ENCODE measurements at regions not wholly inside any gene's neighbourhood (a gene's known extent, or its start where the extent isn't known, plus 50 kb on each side); places are given as distances from the start of the nearest gene placed in this dataset.

GRCh38 chr11:44496391-44496790 is 69.1 kb upstream of the CD82 start:
- intact Hi-C loops (cut with micrococcal nuclease): no loop called here
- CTCF ChIA-PET: no interaction called here
- H3K4me3 ChIP-seq (ENCODE audit: control extremely low read depth in 1 of 5, extremely low read depth in 1 of 5, insufficient read depth in 1 of 5, low read depth in 2 of 5, low read length in 4 of 5): no peak overlapping the region
- DNase-seq: no peak
- no peaks in the 10 kb centered on the region for H3K4me1 ChIP-seq (ENCODE audit: control insufficient read depth in 2 of 2, insufficient read depth in 2 of 2, low read length in 2 of 2)
- no peak overlapping the region for H3K27ac ChIP-seq (ENCODE audit: low read length in 2 of 2)
- H3K9me3 ChIP-seq (ENCODE audit: control extremely low read depth in 1 of 3, control insufficient read depth in 2 of 3, insufficient read depth in 1 of 3, low read length in 2 of 3): no peaks in the 10 kb centered on the region
- TF ChIP-seq, protein P1, sequence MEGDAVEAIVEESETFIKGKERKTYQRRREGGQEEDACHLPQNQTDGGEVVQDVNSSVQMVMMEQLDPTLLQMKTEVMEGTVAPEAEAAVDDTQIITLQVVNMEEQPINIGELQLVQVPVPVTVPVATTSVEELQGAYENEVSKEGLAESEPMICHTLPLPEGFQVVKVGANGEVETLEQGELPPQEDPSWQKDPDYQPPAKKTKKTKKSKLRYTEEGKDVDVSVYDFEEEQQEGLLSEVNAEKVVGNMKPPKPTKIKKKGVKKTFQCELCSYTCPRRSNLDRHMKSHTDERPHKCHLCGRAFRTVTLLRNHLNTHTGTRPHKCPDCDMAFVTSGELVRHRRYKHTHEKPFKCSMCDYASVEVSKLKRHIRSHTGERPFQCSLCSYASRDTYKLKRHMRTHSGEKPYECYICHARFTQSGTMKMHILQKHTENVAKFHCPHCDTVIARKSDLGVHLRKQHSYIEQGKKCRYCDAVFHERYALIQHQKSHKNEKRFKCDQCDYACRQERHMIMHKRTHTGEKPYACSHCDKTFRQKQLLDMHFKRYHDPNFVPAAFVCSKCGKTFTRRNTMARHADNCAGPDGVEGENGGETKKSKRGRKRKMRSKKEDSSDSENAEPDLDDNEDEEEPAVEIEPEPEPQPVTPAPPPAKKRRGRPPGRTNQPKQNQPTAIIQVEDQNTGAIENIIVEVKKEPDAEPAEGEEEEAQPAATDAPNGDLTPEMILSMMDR (IDR thresholded peaks at IDR 0.05): no peak
- no peak for TF ChIP-seq EZH2 (IDR thresholded peaks at IDR 0.05; ENCODE audit: borderline replicate concordance, insufficient read depth, low read depth, low read length, poor library complexity, severe bottlenecking)
- no peaks in the 10 kb centered on the region for H3K79me2 ChIP-seq (ENCODE audit: control insufficient read depth, insufficient read depth, low read length)
- no peaks in the 10 kb centered on the region for H3K9me3 Mint-ChIP-seq (ENCODE audit: insufficient read depth)
- H3K27me3 ChIP-seq (replicated peaks in 1 of 4; ENCODE audit: control extremely low read depth in 1 of 4, control insufficient read depth in 3 of 4, insufficient read depth in 4 of 4, low read length in 3 of 4): peaks cover 0 to 6% (median 0%) of the 10 kb centered on the region in 4 experiments
- 100% methylated on average over 1 of the region's 3 CpGs for WGBS (ENCODE audit: insufficient coverage)
- POLR2A ChIA-PET: no interaction called here
- no peak overlapping the region for H3K4me2 ChIP-seq (replicated peaks; ENCODE audit: low read depth, low read length, poor library complexity, severe bottlenecking)
- H3K27me3 Mint-ChIP-seq: peaks cover 26% of the 10 kb centered on the region
- H3K4me1 Mint-ChIP-seq: no peaks in the 10 kb centered on the region
- ATAC-seq (ENCODE audit: low read depth): no peak
- no peaks in the 10 kb centered on the region for H3K36me3 ChIP-seq (replicated peaks in 1 of 2; ENCODE audit: control extremely low read depth in 1 of 2, control insufficient read depth in 1 of 2, extremely low read depth in 1 of 2, insufficient read depth in 2 of 2, low read length in 1 of 2)
- H3K27ac Mint-ChIP-seq: no peak overlapping the region
- H4K20me1 ChIP-seq (ENCODE audit: control insufficient read depth, insufficient read depth, low read length, poor library complexity, severe bottlenecking): no peaks in the 10 kb centered on the region
- no peak overlapping the region for H3K4me3 Mint-ChIP-seq
- H3K9ac ChIP-seq (ENCODE audit: low read length): no peak overlapping the region
- H2AFZ ChIP-seq (ENCODE audit: insufficient read depth, low read depth, low read length, poor library complexity, severe bottlenecking): no peak overlapping the region

DNA sequence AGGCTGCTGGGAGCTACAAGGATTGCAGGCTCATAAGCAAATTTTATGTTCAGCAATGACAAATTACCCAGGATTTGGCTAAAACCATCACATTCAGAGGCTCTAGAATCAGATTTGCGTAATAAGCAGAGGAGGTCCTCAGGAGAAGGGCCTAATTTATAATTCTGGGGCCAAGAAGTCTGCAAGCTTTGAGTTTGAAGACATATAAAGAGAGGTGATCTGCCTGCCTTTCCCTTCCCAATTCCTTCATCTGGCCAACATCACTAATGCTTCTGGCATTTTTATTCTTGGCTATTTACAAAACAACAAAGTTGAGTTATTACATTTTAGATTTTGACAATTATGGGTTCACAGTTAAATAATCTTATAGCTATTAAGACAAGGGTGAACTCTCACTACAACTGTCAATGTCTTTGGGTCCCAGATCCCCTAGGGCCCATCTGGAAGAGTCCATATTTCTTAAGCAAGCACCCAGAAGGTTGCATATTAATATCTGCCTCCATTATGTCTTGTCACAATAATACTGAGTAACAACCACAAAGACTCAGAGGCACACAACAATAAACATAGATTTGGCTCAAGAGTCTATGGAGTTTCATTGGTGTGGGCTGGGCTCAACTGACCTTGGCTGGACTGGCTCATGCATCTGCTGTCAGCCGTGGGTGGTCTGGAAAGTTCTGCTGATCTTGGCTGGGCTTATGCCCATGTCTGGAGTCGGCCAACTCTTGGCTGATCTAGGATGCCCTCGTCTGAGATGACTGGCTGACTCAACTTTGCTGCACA is 67.2 kb upstream of the CD82 start:
- no peaks in the 10 kb centered on the region for H3K9me3 ChIP-seq (ENCODE audit: control extremely low read depth in 1 of 3, control insufficient read depth in 2 of 3, insufficient read depth in 1 of 3, low read length in 2 of 3)
- no peak for ATAC-seq (ENCODE audit: low read depth)
- H3K27ac ChIP-seq (ENCODE audit: low read length in 2 of 2): no peak overlapping the region
- no peak for DNase-seq
- no peaks in the 10 kb centered on the region for H3K79me2 ChIP-seq (ENCODE audit: control insufficient read depth, insufficient read depth, low read length)
- no peak overlapping the region for H3K27ac Mint-ChIP-seq
- CTCF ChIA-PET: no interaction called here
- peaks cover 0 to 3% (median 0%) of the 10 kb centered on the region in 4 experiments for H3K27me3 ChIP-seq (replicated peaks in 1 of 4; ENCODE audit: control extremely low read depth in 1 of 4, control insufficient read depth in 3 of 4, insufficient read depth in 4 of 4, low read length in 3 of 4)
- no peaks in the 10 kb centered on the region for H3K4me1 ChIP-seq (ENCODE audit: control insufficient read depth in 2 of 2, insufficient read depth in 2 of 2, low read length in 2 of 2)
- no peak overlapping the region for H3K9ac ChIP-seq (ENCODE audit: low read length)
- POLR2A ChIA-PET: no interaction called here
- no peak overlapping the region for H3K4me3 Mint-ChIP-seq
- H3K9me3 Mint-ChIP-seq (ENCODE audit: insufficient read depth): no peaks in the 10 kb centered on the region
- H3K36me3 ChIP-seq (replicated peaks in 1 of 2; ENCODE audit: control extremely low read depth in 1 of 2, control insufficient read depth in 1 of 2, extremely low read depth in 1 of 2, insufficient read depth in 2 of 2, low read length in 1 of 2): no peaks in the 10 kb centered on the region
- intact Hi-C loops (cut with micrococcal nuclease): no loop called here
- H4K20me1 ChIP-seq (ENCODE audit: control insufficient read depth, insufficient read depth, low read length, poor library complexity, severe bottlenecking): no peaks in the 10 kb centered on the region
- no peak overlapping the region for H3K4me2 ChIP-seq (replicated peaks; ENCODE audit: low read depth, low read length, poor library complexity, severe bottlenecking)
- H3K27me3 Mint-ChIP-seq: peaks cover 19% of the 10 kb centered on the region
- WGBS (ENCODE audit: insufficient coverage): 97% methylated on average over 3 of the region's 4 CpGs
- no peak for TF ChIP-seq EZH2 (IDR thresholded peaks at IDR 0.05; ENCODE audit: borderline replicate concordance, insufficient read depth, low read depth, low read length, poor library complexity, severe bottlenecking)
- TF ChIP-seq, protein P1 (IDR thresholded peaks at IDR 0.05): no peak
- H3K4me3 ChIP-seq (ENCODE audit: control extremely low read depth in 1 of 5, extremely low read depth in 1 of 5, insufficient read depth in 1 of 5, low read depth in 2 of 5, low read length in 4 of 5): no peak overlapping the region
- H3K4me1 Mint-ChIP-seq: no peaks in the 10 kb centered on the region
- no peak overlapping the region for H2AFZ ChIP-seq (ENCODE audit: insufficient read depth, low read depth, low read length, poor library complexity, severe bottlenecking)
